ENCODE measurements at regions not wholly inside any gene's neighbourhood (a gene's known extent, or its start where the extent isn't known, plus 50 kb on each side); places are given as distances from the start of the nearest gene placed in this dataset.
"Not testable (repeated sequence)": the region's sequence is repeated elsewhere in the genome, so short reads cannot be mapped to it uniquely, and the experiment has no call there.

DNA sequence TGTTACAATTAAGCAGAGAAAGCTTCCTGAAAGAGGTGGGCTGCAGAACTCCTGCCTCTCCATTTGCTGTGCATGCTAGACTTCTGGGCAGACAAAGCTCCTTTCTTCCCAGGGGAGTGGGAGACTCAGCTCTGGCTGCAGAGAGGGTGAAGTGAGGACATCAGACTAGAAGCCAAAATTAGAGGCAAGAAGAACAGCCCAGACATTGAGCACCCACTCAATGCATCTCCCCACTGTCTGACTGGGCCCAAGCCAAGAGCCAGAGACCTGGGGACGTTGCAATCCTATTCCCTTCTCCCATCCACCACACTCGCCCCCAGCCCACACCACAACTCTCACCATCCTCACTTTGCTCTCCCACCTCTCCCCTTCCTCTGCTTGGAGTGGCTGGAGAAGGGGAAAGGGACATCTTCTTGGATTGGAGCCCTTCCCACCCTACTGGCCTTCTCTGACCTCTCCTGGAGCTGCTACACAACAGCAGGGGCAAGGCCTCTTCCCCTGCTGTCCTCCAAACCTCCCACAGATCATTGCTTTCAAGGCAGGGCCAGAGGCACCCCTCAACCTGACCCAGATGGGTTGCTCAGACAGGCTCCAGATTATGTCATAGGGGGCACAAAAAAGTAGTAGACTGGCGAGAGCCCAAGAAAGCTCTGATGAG is 477.7 kb upstream of the CADM1 start:
- no peak overlapping the region for H3K4me3 Mint-ChIP-seq
- H3K36me3 Mint-ChIP-seq (ENCODE audit: low read depth) = no peaks in the 10 kb centered on the region
- ATAC-seq = no peak

DNA sequence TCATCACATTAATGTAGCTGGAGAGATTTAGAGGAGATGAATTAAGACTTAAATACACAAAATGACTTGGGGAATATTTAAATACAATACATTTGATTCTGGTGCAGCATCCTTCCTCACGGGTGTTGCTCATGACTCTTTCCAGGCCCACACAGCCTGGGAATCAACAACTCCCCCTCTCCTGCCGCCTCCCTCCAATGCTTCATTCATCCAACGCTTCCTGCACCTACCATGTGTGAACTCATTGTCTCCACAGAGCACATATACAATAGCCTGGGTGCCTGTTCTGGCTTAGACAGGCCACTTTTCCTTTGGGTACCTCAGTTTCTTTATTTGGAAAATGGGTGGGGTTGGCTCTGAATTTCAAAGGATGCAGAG is 476.9 kb upstream of the CADM1 start:
- Mint-ChIP-seq H3K27me3 (peaks cover 2% of the 10 kb centered on the region), H3K4me3 (no peak overlapping the region), H3K36me3 (ENCODE audit: low read depth) (no peaks in the 10 kb centered on the region), H3K4me1 (no peaks in the 10 kb centered on the region), H3K27ac (no peak overlapping the region)
- no peaks in the 10 kb centered on the region for H3K9me3 ChIP-seq (ENCODE audit: control insufficient read depth, low read length, poor library complexity, severe bottlenecking)
- ATAC-seq (no peak), DNase-seq (no peak)

More for the DNA sequence above, 477.7 kb upstream of the CADM1 start:
- Mint-ChIP-seq H3K27ac (no peak overlapping the region), H3K27me3 (no peaks in the 10 kb centered on the region), H3K4me1 (no peaks in the 10 kb centered on the region)
- DNase-seq = no peak
- H3K9me3 ChIP-seq (ENCODE audit: control insufficient read depth, low read length, poor library complexity, severe bottlenecking) = no peaks in the 10 kb centered on the region

DNA sequence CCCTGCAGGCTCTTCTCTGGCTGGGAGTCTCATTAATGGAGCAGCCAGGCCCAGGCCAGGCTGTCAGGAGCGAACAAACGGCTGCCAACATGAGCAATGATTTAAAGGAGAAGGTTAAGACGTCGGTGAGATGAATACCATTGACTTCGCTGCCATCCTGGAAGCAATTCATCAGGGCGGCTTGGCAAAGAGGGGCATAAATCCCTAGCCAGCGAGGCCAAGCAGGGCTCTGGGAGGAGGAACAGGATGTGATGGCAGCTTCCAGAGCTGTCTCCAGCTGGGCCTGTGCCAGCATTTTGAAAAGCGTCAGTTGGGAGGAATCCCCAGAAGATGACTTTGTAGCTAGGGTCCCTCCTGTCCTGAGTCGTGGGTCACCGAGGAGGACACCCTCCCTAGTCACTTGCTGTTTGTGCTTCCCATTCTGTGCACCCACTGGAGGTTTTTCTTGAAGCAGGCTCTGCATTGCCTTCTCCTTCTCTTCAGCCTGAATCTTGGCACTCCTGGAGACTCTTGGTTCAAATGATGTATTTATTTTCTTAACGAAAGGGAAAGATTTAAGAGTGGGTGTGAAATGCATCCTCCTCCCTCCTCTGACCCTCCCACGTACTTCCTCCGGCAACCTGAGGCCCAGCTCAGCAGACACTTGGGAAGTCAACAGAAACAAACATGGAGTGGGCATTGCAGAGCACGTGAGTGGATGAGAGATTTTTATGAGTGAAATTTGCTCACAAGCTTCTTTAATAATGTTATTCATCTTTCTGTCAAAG is 476.3 kb upstream of the CADM1 start:
- Mint-ChIP-seq H3K4me3 (no peak overlapping the region), H3K27me3 (peaks cover 7% of the 10 kb centered on the region), H3K36me3 (ENCODE audit: low read depth) (no peaks in the 10 kb centered on the region), H3K4me1 (no peaks in the 10 kb centered on the region), H3K27ac (no peak overlapping the region)
- no peak for ATAC-seq
- no peak for DNase-seq
- no peaks in the 10 kb centered on the region for H3K9me3 ChIP-seq (ENCODE audit: control insufficient read depth, low read length, poor library complexity, severe bottlenecking)

DNA sequence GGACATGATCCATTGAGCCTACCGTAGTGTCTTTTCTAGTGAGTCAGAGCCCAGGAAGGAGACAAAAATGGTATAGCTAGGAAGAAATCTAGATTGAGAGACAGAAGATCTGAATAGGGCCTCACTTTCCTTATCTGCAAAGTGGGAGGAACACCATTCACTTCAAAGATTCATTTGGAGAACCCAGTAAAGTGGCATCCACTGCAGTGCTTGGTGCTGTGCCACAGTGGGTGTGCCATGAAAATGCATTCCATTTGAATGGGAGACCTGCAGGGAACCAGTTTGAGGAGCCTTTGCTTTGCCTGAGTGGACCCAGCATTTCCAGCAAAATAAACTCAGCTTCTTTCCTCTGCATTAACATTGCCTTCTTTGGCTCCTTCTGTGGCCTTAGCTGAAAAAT is 470.5 kb upstream of the CADM1 start:
- Mint-ChIP-seq H3K27me3 (peaks cover 17% of the 10 kb centered on the region), H3K36me3 (ENCODE audit: low read depth) (peaks cover 2% of the 10 kb centered on the region), H3K4me1 (no peaks in the 10 kb centered on the region), H3K27ac (no peak overlapping the region), H3K4me3 (no peak overlapping the region)
- DNase-seq (no peak), ATAC-seq (no peak)
- no peaks in the 10 kb centered on the region for H3K9me3 ChIP-seq (ENCODE audit: control insufficient read depth, low read length, poor library complexity, severe bottlenecking)

DNA sequence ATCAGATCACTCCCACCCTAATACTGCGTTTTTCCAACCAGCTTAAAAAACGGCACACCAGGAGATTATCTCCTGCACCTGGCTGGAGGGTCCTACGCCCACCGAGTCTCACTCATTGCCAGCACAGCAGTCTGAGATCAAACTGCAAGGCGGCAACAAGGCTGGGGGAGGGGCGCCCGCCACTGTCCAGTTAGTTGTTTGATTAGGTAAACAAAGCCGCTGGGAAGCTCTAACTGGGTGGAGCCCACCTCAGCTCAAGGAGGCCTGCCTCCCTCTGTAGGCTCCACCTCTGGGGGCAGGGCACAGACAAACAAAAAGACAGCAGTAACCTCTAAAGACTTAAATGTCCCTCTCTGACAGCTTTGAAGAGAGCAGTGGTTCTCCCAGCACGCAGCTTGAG is 463.0 kb upstream of the CADM1 start:
- H3K36me3 Mint-ChIP-seq (ENCODE audit: low read depth); H3K4me3 Mint-ChIP-seq; H3K27me3 Mint-ChIP-seq; H3K9me3 ChIP-seq (ENCODE audit: control insufficient read depth, low read length, poor library complexity, severe bottlenecking); H3K4me1 Mint-ChIP-seq; ATAC-seq; DNase-seq; H3K27ac Mint-ChIP-seq: not testable (repeated sequence)

DNA sequence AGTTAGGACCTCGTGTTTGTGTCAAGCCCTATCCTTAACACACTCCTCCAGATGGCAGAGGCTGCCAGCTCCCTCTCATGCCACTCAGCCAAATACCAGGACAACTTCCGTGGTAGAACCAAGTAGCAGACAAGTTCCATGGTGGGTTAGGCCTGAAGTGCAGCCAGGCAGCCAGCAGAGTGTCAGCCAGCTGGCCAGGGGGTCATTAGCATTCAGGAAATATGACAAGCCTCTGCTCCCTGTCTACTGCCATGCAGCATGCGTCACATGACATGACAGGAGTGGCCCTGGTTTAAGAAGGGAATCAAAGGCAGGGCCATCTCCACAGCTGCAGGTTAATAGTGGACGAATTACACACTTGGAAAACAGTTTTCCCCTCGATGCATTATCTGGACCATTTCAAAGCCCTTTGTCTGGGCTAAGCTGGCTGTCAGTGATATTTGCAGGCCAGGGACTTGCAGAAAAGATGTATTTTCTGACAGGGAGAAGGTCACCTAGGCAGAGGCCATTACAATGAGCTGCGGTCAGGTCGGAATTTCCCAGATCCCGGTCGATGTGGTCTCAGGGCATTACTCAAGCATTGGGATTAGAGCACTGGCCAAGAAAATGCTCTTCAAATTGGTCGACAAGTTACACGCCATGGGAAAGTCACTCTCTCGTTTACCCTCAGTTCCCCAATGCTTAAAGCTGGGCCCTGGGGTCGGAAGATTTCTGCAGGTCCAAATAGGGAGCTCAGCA is 461.7 kb upstream of the CADM1 start:
- no peak for ATAC-seq
- Mint-ChIP-seq H3K4me3 (no peak overlapping the region), H3K4me1 (no peaks in the 10 kb centered on the region), H3K27ac (no peak overlapping the region), H3K36me3 (ENCODE audit: low read depth) (no peaks in the 10 kb centered on the region), H3K27me3 (no peaks in the 10 kb centered on the region)
- no peak for DNase-seq
- H3K9me3 ChIP-seq (ENCODE audit: control insufficient read depth, low read length, poor library complexity, severe bottlenecking) = no peaks in the 10 kb centered on the region

DNA sequence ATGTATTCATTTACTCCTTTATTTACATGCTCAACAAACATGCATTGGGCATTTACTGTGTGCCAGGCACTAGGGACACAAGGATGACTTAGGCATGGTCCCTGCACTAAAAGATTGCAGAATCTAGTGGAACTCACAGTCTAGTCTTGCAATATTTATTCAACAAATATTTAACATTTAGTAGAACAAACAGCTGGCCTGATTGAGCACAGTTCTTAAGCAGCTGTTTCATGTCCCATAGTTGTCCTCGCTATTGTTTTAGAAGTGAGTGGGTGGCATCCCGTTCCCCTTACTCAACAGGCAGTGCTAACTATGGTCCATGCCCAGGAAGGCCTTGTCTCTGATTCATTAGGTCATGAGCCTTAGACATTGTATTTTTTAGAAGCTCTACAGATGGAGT is 459.9 kb upstream of the CADM1 start:
- no peak for ATAC-seq
- Mint-ChIP-seq H3K4me3 (no peak overlapping the region), H3K36me3 (ENCODE audit: low read depth) (no peaks in the 10 kb centered on the region), H3K4me1 (no peaks in the 10 kb centered on the region), H3K27ac (no peak overlapping the region), H3K27me3 (no peaks in the 10 kb centered on the region)
- no peak for DNase-seq
- H3K9me3 ChIP-seq (ENCODE audit: control insufficient read depth, low read length, poor library complexity, severe bottlenecking) = no peaks in the 10 kb centered on the region

DNA sequence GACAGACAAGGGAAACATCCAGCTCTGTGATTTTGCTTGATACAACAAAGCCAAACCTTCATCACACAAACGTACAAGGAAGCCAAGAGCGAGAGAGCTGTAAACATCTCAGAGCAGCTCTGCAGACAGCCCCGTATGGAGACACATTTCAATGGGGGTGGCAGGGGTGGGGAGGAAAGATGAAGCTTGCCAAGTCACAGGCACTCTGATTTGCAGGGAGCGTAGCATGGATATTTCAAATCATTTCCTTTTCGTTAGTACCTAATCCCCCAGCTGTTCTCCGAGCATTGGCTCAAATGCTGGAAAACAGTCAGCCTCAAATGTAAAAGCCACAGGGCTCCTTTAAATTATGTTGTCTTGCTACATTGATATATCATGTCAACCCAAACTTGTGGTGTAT is 458.9 kb upstream of the CADM1 start:
- Mint-ChIP-seq H3K27ac (no peak overlapping the region), H3K27me3 (no peaks in the 10 kb centered on the region), H3K4me3 (no peak overlapping the region)

DNA sequence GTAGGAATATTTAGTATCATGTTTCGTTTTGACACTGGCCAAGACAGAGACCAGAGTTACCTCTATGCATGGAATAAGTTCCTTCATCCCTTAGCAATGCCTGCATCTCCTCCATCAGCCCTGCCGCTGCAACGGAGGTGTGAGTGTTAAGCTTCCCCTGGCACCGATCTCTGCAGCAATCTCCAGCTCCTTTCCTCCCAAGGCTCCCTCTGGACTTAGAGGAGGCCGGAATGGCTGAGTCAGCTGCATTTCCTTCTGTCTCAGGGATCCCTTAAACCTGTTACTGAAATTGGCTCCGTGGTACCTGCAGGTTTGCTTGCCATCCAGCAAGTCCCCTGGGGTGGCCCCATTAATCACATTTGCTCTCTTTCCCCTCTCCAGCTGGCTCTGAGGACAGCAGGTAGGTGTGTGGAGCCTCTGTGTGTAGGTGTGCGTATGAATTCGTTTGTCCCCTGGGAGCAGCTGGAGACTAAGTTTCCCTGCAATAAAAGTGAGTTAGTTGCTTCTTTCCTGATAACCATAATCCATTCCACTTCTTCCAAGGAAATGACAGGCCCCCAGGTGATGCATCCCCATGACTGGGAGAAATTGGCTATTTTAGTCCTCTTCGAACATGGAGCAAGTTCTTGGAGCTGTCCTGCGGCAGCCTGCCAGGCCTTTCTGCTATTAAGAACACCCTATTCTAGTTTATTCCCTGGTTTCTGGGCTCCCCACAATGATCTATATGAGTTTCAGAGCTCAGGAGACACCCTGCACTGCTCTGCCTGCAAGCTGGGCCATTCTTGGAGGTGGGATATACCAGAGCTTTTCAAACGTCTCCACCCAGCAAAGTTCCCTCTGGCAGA is 457.2 kb upstream of the CADM1 start:
- Mint-ChIP-seq H3K4me1 (no peaks in the 10 kb centered on the region), H3K27ac (no peak overlapping the region), H3K27me3 (no peaks in the 10 kb centered on the region), H3K36me3 (ENCODE audit: low read depth) (no peaks in the 10 kb centered on the region), H3K4me3 (no peak overlapping the region)
- H3K9me3 ChIP-seq (ENCODE audit: control insufficient read depth, low read length, poor library complexity, severe bottlenecking) = no peaks in the 10 kb centered on the region
- DNase-seq (no peak), ATAC-seq (no peak)

More for the DNA sequence above, 458.9 kb upstream of the CADM1 start:
- Mint-ChIP-seq H3K36me3 (ENCODE audit: low read depth) (no peaks in the 10 kb centered on the region), H3K4me1 (no peaks in the 10 kb centered on the region)
- ATAC-seq (no peak), DNase-seq (no peak)
- no peaks in the 10 kb centered on the region for H3K9me3 ChIP-seq (ENCODE audit: control insufficient read depth, low read length, poor library complexity, severe bottlenecking)

DNA sequence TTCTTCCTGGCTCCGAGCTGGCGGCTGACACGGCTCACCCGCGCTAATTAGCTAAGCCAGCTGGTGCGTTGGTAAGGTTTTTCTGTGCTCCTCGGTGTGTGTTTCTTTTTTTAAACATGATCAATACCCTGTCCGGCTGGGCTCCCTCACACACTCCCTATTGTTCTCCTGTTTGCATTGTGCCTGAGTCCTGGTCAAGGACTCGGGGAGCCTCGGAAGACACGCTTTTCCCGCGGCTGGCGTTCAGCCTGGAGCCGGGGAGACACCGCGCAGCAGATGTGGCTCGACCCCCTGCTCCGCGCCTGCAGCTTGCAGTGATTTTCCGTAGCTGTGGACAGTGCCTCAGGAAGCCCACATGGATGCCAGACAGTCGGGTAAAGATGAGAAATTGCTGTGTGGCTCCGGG is 454.9 kb upstream of the CADM1 start:
- Mint-ChIP-seq H3K36me3 (ENCODE audit: low read depth) (no peaks in the 10 kb centered on the region), H3K4me3 (no peak overlapping the region), H3K27ac (no peak overlapping the region), H3K27me3 (no peaks in the 10 kb centered on the region), H3K4me1 (no peaks in the 10 kb centered on the region)
- DNase-seq (no peak), ATAC-seq (no peak)
- no peaks in the 10 kb centered on the region for H3K9me3 ChIP-seq (ENCODE audit: control insufficient read depth, low read length, poor library complexity, severe bottlenecking)

DNA sequence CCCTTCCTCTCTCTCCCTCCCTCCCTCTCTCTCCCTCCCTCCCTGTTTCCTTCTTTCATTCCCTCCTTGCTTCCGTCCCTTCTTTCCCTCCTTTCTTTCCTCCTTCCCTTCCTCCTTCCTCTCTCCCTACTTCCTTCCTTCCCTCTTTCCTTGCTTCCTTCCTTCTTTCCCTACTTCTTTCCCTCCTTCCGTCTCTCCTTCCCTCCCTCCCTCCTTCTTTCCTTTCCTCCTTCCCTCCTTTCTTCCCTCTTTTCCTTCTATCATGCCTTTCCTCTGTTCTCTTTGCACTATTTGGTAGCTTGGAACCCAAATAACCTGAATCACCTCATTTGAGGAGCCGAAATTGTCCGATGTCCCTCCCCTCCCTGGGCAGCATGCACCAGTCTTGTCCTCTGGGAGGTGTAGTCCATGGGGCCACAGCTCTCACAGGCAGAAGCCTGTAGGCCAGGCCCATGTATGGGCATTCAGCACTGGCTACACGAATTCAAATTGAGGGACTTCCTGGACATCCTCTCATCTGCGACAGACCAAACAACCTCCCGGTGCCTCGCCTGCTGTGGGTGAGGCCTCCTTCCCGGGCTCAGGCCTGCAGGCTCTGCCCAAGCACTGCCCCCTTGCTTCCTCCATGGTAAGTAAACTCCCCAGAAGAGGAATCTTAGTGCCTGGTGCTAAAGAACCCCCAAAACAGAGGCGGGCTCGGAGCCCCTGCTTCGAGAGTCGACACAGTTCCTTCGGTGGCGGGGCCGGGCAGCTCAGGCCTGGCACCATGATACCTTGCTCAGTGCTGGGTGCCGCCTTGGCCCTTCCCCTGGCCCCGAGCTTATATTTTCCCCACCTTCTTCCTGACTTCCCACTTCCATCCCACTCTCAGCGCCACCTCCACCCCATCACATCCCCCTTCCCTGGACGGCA is 454.1 kb upstream of the CADM1 start:
- ATAC-seq = no peak
- H3K36me3 Mint-ChIP-seq (ENCODE audit: low read depth) = no peaks in the 10 kb centered on the region
- H3K27ac Mint-ChIP-seq = no peak overlapping the region
- no peaks in the 10 kb centered on the region for H3K4me1 Mint-ChIP-seq
- no peaks in the 10 kb centered on the region for H3K27me3 Mint-ChIP-seq
- DNase-seq = no peak
- no peaks in the 10 kb centered on the region for H3K9me3 ChIP-seq (ENCODE audit: control insufficient read depth, low read length, poor library complexity, severe bottlenecking)
- H3K4me3 Mint-ChIP-seq = no peak overlapping the region

DNA sequence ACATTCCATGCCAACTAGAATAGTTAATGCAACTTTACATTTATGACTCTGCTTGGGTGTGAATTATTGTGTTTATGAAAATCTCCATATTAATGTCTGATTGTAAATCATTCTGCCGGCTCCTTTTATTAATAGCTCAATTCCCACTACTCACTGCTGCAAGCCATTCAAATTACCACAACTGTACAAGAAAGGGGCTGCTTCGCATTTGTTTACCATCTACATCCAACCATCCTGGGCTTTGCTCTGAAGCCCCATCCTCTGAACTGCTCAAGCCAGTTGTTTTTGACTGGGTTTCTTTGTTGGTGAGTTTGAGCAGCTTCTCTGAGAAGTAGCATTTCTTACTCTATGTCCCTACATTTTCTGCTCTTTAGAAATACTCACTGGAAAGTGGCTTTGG is 451.6 kb upstream of the CADM1 start:
- Mint-ChIP-seq H3K4me3 (no peak overlapping the region), H3K36me3 (ENCODE audit: low read depth) (no peaks in the 10 kb centered on the region), H3K4me1 (no peaks in the 10 kb centered on the region), H3K27me3 (no peaks in the 10 kb centered on the region), H3K27ac (no peak overlapping the region)
- H3K9me3 ChIP-seq (ENCODE audit: control insufficient read depth, low read length, poor library complexity, severe bottlenecking) = peaks cover 2% of the 10 kb centered on the region
- no peak for DNase-seq
- no peak for ATAC-seq

Data from T-helper 17 cell (primary cell).